ENCODE measurements at regions not wholly inside any gene's neighbourhood (a gene's known extent, or its start where the extent isn't known, plus 50 kb on each side); places are given as distances from the start of the nearest gene placed in this dataset.

DNA sequence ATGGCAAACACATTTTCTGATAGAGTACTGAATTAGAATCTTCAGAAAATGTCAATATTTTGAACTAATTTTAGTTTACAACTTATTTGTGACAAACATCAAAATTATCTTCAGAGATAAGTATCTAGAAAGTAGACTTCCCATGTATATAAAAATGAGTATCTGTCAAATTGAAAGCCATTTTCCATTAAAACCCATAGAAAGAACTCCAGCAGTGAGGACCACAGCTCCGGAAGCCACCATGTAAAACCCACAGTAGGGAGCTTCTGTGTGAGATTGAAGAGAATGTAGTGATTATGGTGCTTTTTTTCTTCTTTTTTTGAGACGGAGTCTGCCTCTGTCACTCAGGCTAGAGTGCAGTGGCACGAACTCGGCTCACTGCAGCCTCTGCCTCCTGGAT is 687.0 kb downstream of the TYW1 start:
- TF ChIP-seq, protein P1, sequence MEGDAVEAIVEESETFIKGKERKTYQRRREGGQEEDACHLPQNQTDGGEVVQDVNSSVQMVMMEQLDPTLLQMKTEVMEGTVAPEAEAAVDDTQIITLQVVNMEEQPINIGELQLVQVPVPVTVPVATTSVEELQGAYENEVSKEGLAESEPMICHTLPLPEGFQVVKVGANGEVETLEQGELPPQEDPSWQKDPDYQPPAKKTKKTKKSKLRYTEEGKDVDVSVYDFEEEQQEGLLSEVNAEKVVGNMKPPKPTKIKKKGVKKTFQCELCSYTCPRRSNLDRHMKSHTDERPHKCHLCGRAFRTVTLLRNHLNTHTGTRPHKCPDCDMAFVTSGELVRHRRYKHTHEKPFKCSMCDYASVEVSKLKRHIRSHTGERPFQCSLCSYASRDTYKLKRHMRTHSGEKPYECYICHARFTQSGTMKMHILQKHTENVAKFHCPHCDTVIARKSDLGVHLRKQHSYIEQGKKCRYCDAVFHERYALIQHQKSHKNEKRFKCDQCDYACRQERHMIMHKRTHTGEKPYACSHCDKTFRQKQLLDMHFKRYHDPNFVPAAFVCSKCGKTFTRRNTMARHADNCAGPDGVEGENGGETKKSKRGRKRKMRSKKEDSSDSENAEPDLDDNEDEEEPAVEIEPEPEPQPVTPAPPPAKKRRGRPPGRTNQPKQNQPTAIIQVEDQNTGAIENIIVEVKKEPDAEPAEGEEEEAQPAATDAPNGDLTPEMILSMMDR (IDR thresholded peaks at IDR 0.05; ENCODE audit: low read depth, low read length): no peak
- no peak for TF ChIP-seq EZH2phosphoT487 (IDR thresholded peaks at IDR 0.05; ENCODE audit: low read depth)

Measured in OCI-LY3 (cell line).